Activated T-cell treated with anti-CD3 and anti-CD28 coated beads, Interleukin-2, amount 50 U/mL, for 72 hours (primary cell): ENCODE measurements at regions not wholly inside any gene's neighbourhood (a gene's known extent, or its start where the extent isn't known, plus 50 kb on each side); places are given as distances from the start of the nearest gene placed in this dataset.

Experiments used
- ATAC-seq, 2 donors: fragments of 150-1000 bp; cut with Tn5 transposase; replicated peaks in 1 of 2; 2 replicates each; pipeline ENCODE4 v1.10.0; 2021; ENCODE audit warnings: moderate library complexity in 2 of 2, mild to moderate bottlenecking in 1 of 2
- DNase-seq, 2 donors: peaks; one replicate each; pipeline ENCODE4 v3.0.0; 2021 to 2022; ENCODE audit warnings: mixed read lengths in 1 of 2
- H3K27ac Mint-ChIP-seq: one replicate; pipeline ENCODE4 v1.8.0; 2022; ENCODE audit warnings: mild to moderate bottlenecking, moderate library complexity, mixed read lengths
- H3K27me3 Mint-ChIP-seq: one replicate; pipeline ENCODE4 v1.8.0; 2022; ENCODE audit warnings: low read depth, mixed read lengths
- H3K36me3 Mint-ChIP-seq, 2 donors: one replicate each; pipeline ENCODE4 v1.8.0; 2022; ENCODE audit warnings: mixed read lengths in 2 of 2, mild to moderate bottlenecking in 1 of 2; ENCODE audit not compliant: insufficient read depth in 2 of 2
- H3K4me1 Mint-ChIP-seq: one replicate; pipeline ENCODE4 v1.8.0; 2022; ENCODE audit warnings: low read depth, mixed read lengths
- H3K4me3 Mint-ChIP-seq, 2 donors: one replicate each; pipeline ENCODE4 v1.8.0; 2022; ENCODE audit warnings: mild to moderate bottlenecking in 2 of 2, mixed read lengths in 2 of 2, moderate library complexity in 2 of 2
- H3K9me3 Mint-ChIP-seq, 2 donors: one replicate each; pipeline ENCODE4 v1.8.0; 2022; ENCODE audit warnings: mixed read lengths in 2 of 2

- DNase-seq (no peak), ATAC-seq (no peak)
- Mint-ChIP-seq H3K9me3 (no peaks in the 10 kb centered on the region), H3K4me1 (no peaks in the 10 kb centered on the region), H3K27ac (no peak overlapping the region), H3K4me3 (no peak overlapping the region), H3K36me3 (no peaks in the 10 kb centered on the region), H3K27me3 (peaks cover 10% of the 10 kb centered on the region)
These were observed 428.4 kb upstream of the MDFIC2 start for GRCh38 chr3:70740872-70741271.

DNA sequence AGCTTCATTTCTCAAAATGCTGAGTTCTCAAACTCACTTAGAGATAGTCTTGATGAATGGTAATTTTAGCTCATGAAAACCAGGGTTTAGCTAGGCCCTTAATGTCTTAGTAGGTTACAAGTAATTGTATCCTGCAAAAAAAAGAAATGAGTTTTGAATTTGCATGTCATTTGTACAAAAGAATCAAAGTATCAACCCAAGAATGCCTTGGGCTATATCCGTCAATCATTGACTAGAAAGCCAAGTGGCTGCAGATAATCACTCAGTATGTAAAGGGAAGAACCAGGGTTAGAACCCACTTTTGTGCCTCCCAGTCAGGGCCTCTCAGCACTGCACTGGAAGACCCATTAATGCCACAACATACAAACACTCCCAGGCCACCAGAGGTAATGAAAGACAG is 427.6 kb upstream of the MDFIC2 start:
- Mint-ChIP-seq H3K27me3 (peaks cover 10% of the 10 kb centered on the region), H3K27ac (no peak overlapping the region), H3K9me3 (no peaks in the 10 kb centered on the region), H3K36me3 (no peaks in the 10 kb centered on the region), H3K4me1 (no peaks in the 10 kb centered on the region), H3K4me3 (no peak overlapping the region)
- ATAC-seq, result no peak
- no peak for DNase-seq

DNA sequence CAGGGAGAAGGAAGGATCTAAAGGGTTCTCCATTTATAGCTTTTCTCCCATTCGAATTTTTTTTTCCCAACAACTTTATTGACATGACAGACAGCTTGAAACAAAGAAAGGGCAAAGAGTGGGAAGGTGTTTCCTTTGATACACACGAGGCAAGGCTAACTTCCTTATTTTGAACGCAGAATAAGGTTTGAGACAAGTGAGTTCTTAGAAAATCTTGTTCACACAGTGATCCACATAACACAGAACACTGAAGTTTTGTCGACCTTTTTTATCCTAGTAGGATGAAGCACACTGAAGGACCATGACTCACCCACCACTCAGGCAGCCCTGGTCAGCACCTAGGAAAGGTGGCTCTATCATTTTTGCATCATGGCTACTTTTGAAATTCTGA is 425.8 kb upstream of the MDFIC2 start:
- DNase-seq (no peak), ATAC-seq (no peak)
- no peaks in the 10 kb centered on the region for H3K9me3 Mint-ChIP-seq
- no peak overlapping the region for H3K4me3 Mint-ChIP-seq
- no peaks in the 10 kb centered on the region for H3K4me1 Mint-ChIP-seq
- H3K27ac Mint-ChIP-seq, result no peak overlapping the region
- no peaks in the 10 kb centered on the region for H3K36me3 Mint-ChIP-seq
- peaks cover 11% of the 10 kb centered on the region for H3K27me3 Mint-ChIP-seq

- DNase-seq, result no peak
- Mint-ChIP-seq H3K9me3 (no peaks in the 10 kb centered on the region), H3K27ac (no peak overlapping the region), H3K4me3 (no peak overlapping the region), H3K4me1 (no peaks in the 10 kb centered on the region), H3K36me3 (no peaks in the 10 kb centered on the region), H3K27me3 (peaks cover 11% of the 10 kb centered on the region)
- ATAC-seq, result no peak
These were observed 425.3 kb upstream of the MDFIC2 start for GRCh38 chr3:70737666-70738290.

DNA sequence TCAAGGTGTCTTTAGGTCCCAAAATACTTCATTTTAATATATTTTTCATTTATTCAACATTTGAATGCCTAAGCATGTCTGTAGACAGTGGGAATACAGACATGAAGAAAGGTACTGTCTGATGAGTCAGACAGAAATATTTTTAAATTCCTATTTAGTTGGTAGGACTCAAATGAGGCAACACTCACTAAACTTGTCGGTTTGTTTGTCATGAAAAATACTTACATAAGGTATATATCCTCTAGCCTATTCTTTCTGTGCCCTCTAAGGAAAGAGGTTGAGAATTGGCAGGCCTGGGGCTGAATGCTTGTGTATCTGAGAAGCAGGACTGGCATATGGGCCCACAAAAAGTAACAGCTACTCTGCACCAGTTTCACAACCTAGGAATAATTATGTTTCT is 423.6 kb upstream of the MDFIC2 start:
- Mint-ChIP-seq H3K4me3 (no peak overlapping the region), H3K27ac (no peak overlapping the region), H3K27me3 (peaks cover 14% of the 10 kb centered on the region), H3K4me1 (no peaks in the 10 kb centered on the region), H3K9me3 (no peaks in the 10 kb centered on the region), H3K36me3 (no peaks in the 10 kb centered on the region)
- no peak for ATAC-seq
- no peak for DNase-seq

DNA sequence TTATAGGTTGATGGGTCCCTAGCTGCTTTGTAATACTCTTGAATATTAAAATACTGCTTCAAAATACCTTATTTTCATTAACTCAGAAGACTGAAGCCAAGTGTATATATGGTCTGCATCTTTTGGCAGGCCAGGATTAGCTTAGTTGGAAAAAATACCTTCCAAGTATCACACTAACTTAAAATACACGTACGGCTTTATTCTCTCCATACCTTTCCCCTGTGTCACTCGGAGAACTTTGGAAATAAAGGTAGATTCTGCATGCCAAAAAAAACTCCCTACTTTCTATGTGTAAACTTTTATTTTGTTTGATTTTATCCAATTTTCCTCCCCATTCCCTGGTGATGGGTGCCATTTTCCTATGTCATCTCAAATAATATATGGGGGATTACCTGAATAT is 422.3 kb upstream of the MDFIC2 start:
- Mint-ChIP-seq H3K4me3 (no peak overlapping the region), H3K27ac (no peak overlapping the region), H3K4me1 (no peaks in the 10 kb centered on the region), H3K9me3 (no peaks in the 10 kb centered on the region), H3K36me3 (no peaks in the 10 kb centered on the region), H3K27me3 (peaks cover 14% of the 10 kb centered on the region)
- DNase-seq (no peak), ATAC-seq (no peak)

GRCh38 chr3:70731046-70731445 is 418.6 kb upstream of the MDFIC2 start:
- Mint-ChIP-seq H3K27me3 (peaks cover 14% of the 10 kb centered on the region), H3K4me3 (no peak overlapping the region), H3K27ac (no peak overlapping the region), H3K36me3 (no peaks in the 10 kb centered on the region), H3K9me3 (no peaks in the 10 kb centered on the region), H3K4me1 (no peaks in the 10 kb centered on the region)
- DNase-seq (no peak), ATAC-seq (no peak)

DNA sequence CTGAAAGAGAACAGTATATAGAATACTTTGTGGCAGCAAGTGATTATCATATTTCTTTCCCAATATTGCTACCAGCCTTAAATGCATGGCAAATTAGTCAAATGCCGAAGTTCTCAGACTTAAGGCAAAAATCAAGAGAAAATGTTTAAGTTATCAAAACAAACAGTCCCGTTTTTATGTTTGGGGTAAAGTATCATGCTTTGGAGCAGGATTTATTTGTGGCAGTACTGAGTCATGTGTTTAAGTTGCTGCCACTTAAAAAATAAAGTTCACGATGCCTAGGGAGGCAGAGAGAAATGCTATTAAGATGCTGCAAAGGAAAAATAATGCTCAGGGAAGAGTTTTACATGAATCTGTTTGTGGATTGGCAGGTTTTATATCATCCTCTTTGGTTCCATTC is 417.4 kb upstream of the MDFIC2 start:
- no peak overlapping the region for H3K27ac Mint-ChIP-seq
- H3K4me3 Mint-ChIP-seq, result no peak overlapping the region
- ATAC-seq (no peak), DNase-seq (no peak)
- H3K36me3 Mint-ChIP-seq, result no peaks in the 10 kb centered on the region
- H3K27me3 Mint-ChIP-seq, result peaks cover 14% of the 10 kb centered on the region
- H3K4me1 Mint-ChIP-seq, result no peaks in the 10 kb centered on the region
- H3K9me3 Mint-ChIP-seq, result peaks cover 1% of the 10 kb centered on the region in 2 donors

- no peak for DNase-seq
- peaks cover 1 to 3% of the 10 kb centered on the region in 2 donors for H3K9me3 Mint-ChIP-seq
- H3K36me3 Mint-ChIP-seq, result no peaks in the 10 kb centered on the region
- no peak overlapping the region for H3K4me3 Mint-ChIP-seq
- H3K27ac Mint-ChIP-seq, result no peak overlapping the region
- ATAC-seq, result no peak
- peaks cover 14% of the 10 kb centered on the region for H3K27me3 Mint-ChIP-seq
- H3K4me1 Mint-ChIP-seq, result no peaks in the 10 kb centered on the region
These were observed 415.9 kb upstream of the MDFIC2 start for GRCh38 chr3:70728311-70728710.

DNA sequence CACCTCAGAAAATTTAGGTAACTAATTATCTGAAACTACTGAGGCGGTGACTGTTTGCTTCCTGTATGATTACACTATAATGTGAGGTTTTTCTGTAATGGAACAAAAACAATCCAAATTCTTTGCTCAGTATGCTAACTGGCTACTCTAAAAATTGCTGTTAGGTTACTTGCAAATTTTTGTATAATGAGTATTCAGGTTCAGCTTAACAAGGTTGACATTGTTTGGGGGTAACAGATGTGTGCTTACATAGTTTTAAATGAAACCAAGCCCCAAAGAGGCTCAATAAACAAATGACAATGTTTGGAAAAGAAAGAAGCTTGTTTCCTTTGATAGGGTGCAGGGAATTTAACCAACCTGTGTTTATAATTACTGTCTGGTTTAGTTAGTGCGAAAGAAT is 414.5 kb upstream of the MDFIC2 start:
- peaks cover 1 to 3% of the 10 kb centered on the region in 2 donors for H3K9me3 Mint-ChIP-seq
- H3K4me1 Mint-ChIP-seq, result no peaks in the 10 kb centered on the region
- no peak overlapping the region for H3K27ac Mint-ChIP-seq
- H3K4me3 Mint-ChIP-seq, result no peak overlapping the region
- no peaks in the 10 kb centered on the region for H3K36me3 Mint-ChIP-seq
- DNase-seq, result no peak
- no peak for ATAC-seq
- peaks cover 6% of the 10 kb centered on the region for H3K27me3 Mint-ChIP-seq

DNA sequence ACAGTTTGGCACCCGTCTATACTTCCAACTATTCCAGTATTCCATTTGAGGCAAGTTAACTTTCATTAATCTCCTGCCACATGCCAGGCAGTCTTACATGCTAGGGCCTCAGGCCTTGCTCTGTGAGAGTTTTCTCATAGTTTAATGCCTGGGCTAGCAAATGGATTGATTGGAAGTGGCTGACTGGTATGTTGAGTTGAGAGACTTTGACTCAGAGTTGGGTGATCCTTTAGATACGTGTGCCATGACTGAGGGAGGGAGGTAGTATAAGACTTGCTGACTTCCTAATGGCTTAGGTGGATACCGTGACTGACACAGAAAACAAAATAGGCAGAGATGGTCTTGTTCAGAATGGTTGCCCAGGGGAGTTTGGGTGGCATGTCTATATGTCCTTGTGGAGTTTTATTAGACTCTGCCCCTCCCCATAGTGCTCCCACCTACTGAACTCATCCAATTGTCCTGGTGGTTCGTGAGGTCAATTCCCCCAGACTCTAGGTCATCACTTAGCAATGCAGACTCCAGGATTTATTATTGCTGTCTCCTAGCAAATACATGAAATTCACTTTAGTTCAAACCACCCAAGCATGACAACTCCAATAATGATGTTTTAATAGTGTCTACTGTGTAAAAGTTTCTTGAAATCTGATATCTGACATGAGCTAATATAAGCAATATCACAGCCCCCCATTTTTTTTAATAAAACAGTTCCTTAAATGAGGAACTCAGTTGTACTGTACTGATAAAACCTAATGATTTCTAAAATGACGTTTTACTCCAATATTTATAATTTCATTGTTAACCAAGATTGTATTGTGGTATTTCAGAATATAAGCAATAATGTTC is 413.9 kb upstream of the MDFIC2 start:
- no peaks in the 10 kb centered on the region for H3K4me1 Mint-ChIP-seq
- no peak for DNase-seq
- ATAC-seq, result no peak
- H3K27ac Mint-ChIP-seq, result no peak overlapping the region
- H3K27me3 Mint-ChIP-seq, result peaks cover 6% of the 10 kb centered on the region
- H3K36me3 Mint-ChIP-seq, result no peaks in the 10 kb centered on the region
- H3K9me3 Mint-ChIP-seq, result peaks cover 1 to 3% of the 10 kb centered on the region in 2 donors
- no peak overlapping the region for H3K4me3 Mint-ChIP-seq

- ATAC-seq (no peak), DNase-seq (no peak)
- Mint-ChIP-seq H3K27me3 (peaks cover 22% of the 10 kb centered on the region), H3K9me3 (peaks cover 1 to 3% of the 10 kb centered on the region in 2 donors), H3K4me3 (no peak overlapping the region), H3K27ac (no peak overlapping the region), H3K4me1 (no peaks in the 10 kb centered on the region), H3K36me3 (no peaks in the 10 kb centered on the region)
These were observed 409.6 kb upstream of the MDFIC2 start for GRCh38 chr3:70722018-70722417.

- no peak for ATAC-seq
- DNase-seq, result no peak
- H3K4me3 Mint-ChIP-seq, result no peak overlapping the region
These were observed 404.4 kb upstream of the MDFIC2 start for GRCh38 chr3:70716832-70717231.

More at GRCh38 chr3:70716832-70717231, 404.4 kb upstream of the MDFIC2 start:
- no peaks in the 10 kb centered on the region for H3K4me1 Mint-ChIP-seq
- no peak overlapping the region for H3K27ac Mint-ChIP-seq
- H3K36me3 Mint-ChIP-seq, result peaks cover 11 to 13% of the 10 kb centered on the region in 2 donors
- peaks cover 28% of the 10 kb centered on the region for H3K27me3 Mint-ChIP-seq
- peaks cover 9 to 10% of the 10 kb centered on the region in 2 donors for H3K9me3 Mint-ChIP-seq
